SU-DHL-6 (cell line): ENCODE measurements at regions not wholly inside any gene's neighbourhood (a gene's known extent, or its start where the extent isn't known, plus 50 kb on each side); places are given as distances from the start of the nearest gene placed in this dataset.

Source experiments
- H2AFZ ChIP-seq: fragments of 200-600 bp; sonication (generic); 2 replicates; pipeline ENCODE4 v1.6.1; 2014; ENCODE audit warnings: low read depth, mild to moderate bottlenecking, moderate library complexity, mixed read lengths, antibody characterized with exemption, low read length; ENCODE audit not compliant: severe bottlenecking
- H3F3A ChIP-seq: fragments of 200-600 bp; shearing (Covaris generic); 2 replicates; pipeline ENCODE4 v1.6.0; 2016; ENCODE audit warnings: antibody characterized with exemption, mild to moderate bottlenecking; ENCODE audit not compliant: insufficient read depth
- H3K27ac ChIP-seq: fragments of 200-600 bp; sonication (generic); 2 replicates; pipeline ENCODE4 v1.5.1; 2016; ENCODE audit warnings: low read depth, mild to moderate bottlenecking, low read length, moderate library complexity, mixed read lengths
- H3K27me3 ChIP-seq: fragments of 200-600 bp; sonication (generic), shearing (Covaris generic); 2 replicates; pipeline ENCODE4 v1.6.0; 2014; ENCODE audit warnings: mild to moderate bottlenecking, low read length
- H3K36me3 ChIP-seq: fragments of 200-600 bp; sonication (generic); 2 replicates; pipeline ENCODE4 v1.6.1; 2014; ENCODE audit warnings: mild to moderate bottlenecking, low read length, mixed read lengths
- H3K4me2 ChIP-seq: fragments of 300-600, 200-600 bp; shearing (Covaris generic), sonication (generic); 2 replicates; pipeline ENCODE4 v1.6.0; 2014; ENCODE audit warnings: low read length, low read depth, mild to moderate bottlenecking; ENCODE audit not compliant: poor library complexity, severe bottlenecking
- H3K4me3 ChIP-seq: fragments of 200-600 bp; sonication (generic); 2 replicates; pipeline ENCODE4 v1.5.1; 2014; ENCODE audit warnings: antibody characterized with exemption, low read length, mild to moderate bottlenecking, mixed read lengths; ENCODE audit not compliant: insufficient read depth, poor library complexity, severe bottlenecking
- H3K79me2 ChIP-seq: fragments of 200-600 bp; sonication (generic); 2 replicates; pipeline ENCODE4 v1.6.1; 2014; ENCODE audit warnings: mild to moderate bottlenecking, low read length, moderate library complexity; ENCODE audit not compliant: insufficient read depth
- H3K9ac ChIP-seq: fragments of 200-600 bp; sonication (generic); 2 replicates; pipeline ENCODE4 v1.7.0; 2014; ENCODE audit warnings: mild to moderate bottlenecking, low read length
- H3K9me2 ChIP-seq: fragments of 200-600 bp; sonication (generic); replicated peaks from 2 replicates; pipeline ENCODE4 v1.6.1; 2014; ENCODE audit warnings: low read length; ENCODE audit not compliant: insufficient read depth
- H3K9me3 ChIP-seq: fragments of 200-600 bp; sonication (generic); 2 replicates; pipeline ENCODE4 v1.6.1; 2014; ENCODE audit warnings: low read length, mixed read lengths; ENCODE audit not compliant: insufficient read depth
- H4K20me1 ChIP-seq: fragments of 200-600 bp; sonication (generic); 2 replicates; pipeline ENCODE4 v1.6.1; 2014; ENCODE audit warnings: low read depth, mild to moderate bottlenecking, antibody characterized with exemption, low read length, moderate library complexity, mixed read lengths
- CTCF ChIP-seq: fragments of 200-600 bp; sonication (generic); IDR thresholded peaks from one replicate; pipeline ENCODE4 v1.5.1; 2017; ENCODE audit warnings: antibody characterized with exemption, mild to moderate bottlenecking, low read length, moderate library complexity; ENCODE audit not compliant: insufficient read depth, poor library complexity, severe bottlenecking
- EZH2phosphoT487 ChIP-seq: fragments of 200-600 bp; sonication (generic), shearing (Covaris generic); conservative IDR thresholded peaks from 2 replicates; pipeline ENCODE4 v1.6.1; 2018; ENCODE audit warnings: mild to moderate bottlenecking, antibody characterized with exemption, low read length, moderate library complexity, mixed read lengths

GRCh38 chr7:130879191-130879590 is 145.2 kb upstream of the KLF14 start:
- Histone ChIP-seq H3K9me3 (no peaks in the 10 kb centered on the region), H3K9ac (no peak overlapping the region), H3K9me2 (no peaks in the 10 kb centered on the region), H3K4me3 (no peak overlapping the region), H3K79me2 (no peaks in the 10 kb centered on the region), H3K4me2 (no peak overlapping the region), H2AFZ (no peak overlapping the region), H3F3A (no peaks in the 10 kb centered on the region; the same call in 1 of the 2 replicates), H4K20me1 (no peaks in the 10 kb centered on the region), H3K27me3 (no peaks in the 10 kb centered on the region), H3K27ac (no peak overlapping the region), H3K36me3 (no peaks in the 10 kb centered on the region)
- TF ChIP-seq CTCF (no peak), EZH2phosphoT487 (no peak)

- H3K79me2 ChIP-seq: no peaks in the 10 kb centered on the region
- no peak for TF ChIP-seq EZH2phosphoT487
- TF ChIP-seq CTCF: no peak
- H3F3A ChIP-seq: no peaks in the 10 kb centered on the region; the same call in 1 of the 2 replicates
- H3K36me3 ChIP-seq: no peaks in the 10 kb centered on the region
- no peak overlapping the region for H3K27ac ChIP-seq
- no peak overlapping the region for H3K4me2 ChIP-seq
- no peaks in the 10 kb centered on the region for H3K27me3 ChIP-seq
- H3K4me3 ChIP-seq: no peak overlapping the region
- no peak overlapping the region for H2AFZ ChIP-seq
- H3K9me2 ChIP-seq: no peaks in the 10 kb centered on the region
- H3K9me3 ChIP-seq: no peaks in the 10 kb centered on the region
- H4K20me1 ChIP-seq: no peaks in the 10 kb centered on the region
- H3K9ac ChIP-seq: no peak overlapping the region
Measured at GRCh38 chr7:130880668-130881067, 146.7 kb upstream of the KLF14 start.

GRCh38 chr7:130881091-130881798 is 147.2 kb upstream of the KLF14 start:
- Histone ChIP-seq H2AFZ (no peak overlapping the region), H3K9ac (no peak overlapping the region), H3K36me3 (no peaks in the 10 kb centered on the region), H3K79me2 (no peaks in the 10 kb centered on the region), H3K4me2 (no peak overlapping the region), H3K9me2 (no peaks in the 10 kb centered on the region), H3K27ac (no peak overlapping the region), H3K27me3 (no peaks in the 10 kb centered on the region), H3K4me3 (no peak overlapping the region), H3K9me3 (no peaks in the 10 kb centered on the region), H3F3A (no peaks in the 10 kb centered on the region; the same call in 1 of the 2 replicates), H4K20me1 (no peaks in the 10 kb centered on the region)
- TF ChIP-seq EZH2phosphoT487 (no peak), CTCF (no peak)
